PFSK-1 (cell line): ENCODE measurements at regions not wholly inside any gene's neighbourhood (a gene's known extent, or its start where the extent isn't known, plus 50 kb on each side); places are given as distances from the start of the nearest gene placed in this dataset.

Source experiments
- POLR2AphosphoS5 ChIP-seq: IDR thresholded peaks from 2 replicates; pipeline ENCODE4 v1.6.1; 2012; ENCODE audit warnings: low read depth, mild to moderate bottlenecking, control low read depth, low read length, moderate library complexity
- SIN3A ChIP-seq: IDR thresholded peaks from 2 replicates; pipeline ENCODE4 v1.6.1; 2012; ENCODE audit warnings: mild to moderate bottlenecking, low read length, moderate library complexity, borderline replicate concordance; ENCODE audit not compliant: insufficient read depth
- TAF1 ChIP-seq: IDR thresholded peaks from 2 replicates; pipeline ENCODE4 v1.6.1; 2012; ENCODE audit warnings: low read length, control low read depth, borderline replicate concordance; ENCODE audit not compliant: insufficient read depth

DNA sequence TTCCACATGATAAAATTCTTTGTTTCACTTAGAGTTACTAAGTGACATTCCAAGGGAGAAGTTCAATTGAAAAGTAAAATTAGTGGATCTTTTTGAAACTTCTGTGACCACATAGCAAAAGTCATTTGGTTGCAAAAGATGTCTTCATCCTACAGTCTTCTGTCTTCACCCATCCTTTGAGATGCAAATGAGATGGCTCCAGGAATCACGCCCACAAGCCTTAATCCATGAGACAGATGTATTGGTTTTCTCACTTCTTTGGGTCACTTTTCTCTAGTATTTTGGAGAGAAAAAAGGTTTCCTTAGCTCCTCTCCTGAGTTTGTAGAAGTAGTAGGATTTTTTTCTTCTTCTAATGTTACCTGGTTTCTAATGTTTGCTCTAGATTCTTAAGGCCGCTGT is 259.5 kb upstream of the SLC10A2 start:
- TF ChIP-seq POLR2AphosphoS5 (no peak), TAF1 (no peak), SIN3A (no peak)
